A673 (cell line): ENCODE measurements at regions not wholly inside any gene's neighbourhood (a gene's known extent, or its start where the extent isn't known, plus 50 kb on each side); places are given as distances from the start of the nearest gene placed in this dataset.

Source experiments
- EZH2 ChIP-seq: fragments of 200-600 bp; sonication (generic); IDR thresholded peaks from 2 replicates; pipeline ENCODE4 v1.6.1; 2017; ENCODE audit warnings: borderline replicate concordance, low read depth, mild to moderate bottlenecking, mixed read lengths, antibody characterized with exemption, low read length; ENCODE audit not compliant: poor library complexity, severe bottlenecking
- TF ChIP-seq, protein P1 (sequence below): fragments of 300-800, 200-600 bp; sonication (generic); conservative IDR thresholded peaks from 2 replicates; pipeline ENCODE4 v1.5.1; 2017; ENCODE audit warnings: low read depth, mild to moderate bottlenecking, antibody characterized with exemption, low read length, moderate library complexity, mixed read lengths

- TF ChIP-seq, protein P1, sequence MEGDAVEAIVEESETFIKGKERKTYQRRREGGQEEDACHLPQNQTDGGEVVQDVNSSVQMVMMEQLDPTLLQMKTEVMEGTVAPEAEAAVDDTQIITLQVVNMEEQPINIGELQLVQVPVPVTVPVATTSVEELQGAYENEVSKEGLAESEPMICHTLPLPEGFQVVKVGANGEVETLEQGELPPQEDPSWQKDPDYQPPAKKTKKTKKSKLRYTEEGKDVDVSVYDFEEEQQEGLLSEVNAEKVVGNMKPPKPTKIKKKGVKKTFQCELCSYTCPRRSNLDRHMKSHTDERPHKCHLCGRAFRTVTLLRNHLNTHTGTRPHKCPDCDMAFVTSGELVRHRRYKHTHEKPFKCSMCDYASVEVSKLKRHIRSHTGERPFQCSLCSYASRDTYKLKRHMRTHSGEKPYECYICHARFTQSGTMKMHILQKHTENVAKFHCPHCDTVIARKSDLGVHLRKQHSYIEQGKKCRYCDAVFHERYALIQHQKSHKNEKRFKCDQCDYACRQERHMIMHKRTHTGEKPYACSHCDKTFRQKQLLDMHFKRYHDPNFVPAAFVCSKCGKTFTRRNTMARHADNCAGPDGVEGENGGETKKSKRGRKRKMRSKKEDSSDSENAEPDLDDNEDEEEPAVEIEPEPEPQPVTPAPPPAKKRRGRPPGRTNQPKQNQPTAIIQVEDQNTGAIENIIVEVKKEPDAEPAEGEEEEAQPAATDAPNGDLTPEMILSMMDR: no peak
- TF ChIP-seq EZH2: no peak
Measured at GRCh38 chr2:207324001-207324400, 158.3 kb upstream of the KLF7 start.
